ENCODE measurements at regions not wholly inside any gene's neighbourhood (a gene's known extent, or its start where the extent isn't known, plus 50 kb on each side); places are given as distances from the start of the nearest gene placed in this dataset.
"Not testable (repeated sequence)": the region's sequence is repeated elsewhere in the genome, so short reads cannot be mapped to it uniquely, and the experiment has no call there.

- no peak for DNase-seq
These were observed 130.1 kb upstream of the ZEB1 start for GRCh38 chr10:31188792-31189406.

DNA sequence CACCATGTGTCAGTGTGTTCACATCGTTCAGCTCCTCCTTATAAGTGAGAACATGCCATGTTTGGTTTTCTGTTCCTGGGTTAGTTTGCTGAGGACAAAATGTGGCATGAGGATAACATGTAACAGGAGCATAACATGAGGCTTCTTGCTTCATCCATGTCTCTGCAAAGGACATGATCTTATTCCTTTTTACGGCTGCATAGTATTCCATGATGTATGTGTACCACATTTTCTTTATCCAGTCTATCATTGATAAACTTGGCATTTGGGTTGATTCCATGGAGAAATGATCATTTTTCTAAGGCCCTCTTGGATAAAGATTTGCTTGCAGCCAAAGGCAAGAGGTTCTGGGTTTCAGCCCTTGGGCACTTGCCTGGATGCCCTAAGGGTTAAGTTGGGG is 128.5 kb upstream of the ZEB1 start:
- DNase-seq: no peak

GRCh38 chr10:31192475-31192874 is 126.5 kb upstream of the ZEB1 start:
- no peak for DNase-seq

- no peak for DNase-seq
These were observed 124.0 kb upstream of the ZEB1 start for GRCh38 chr10:31194986-31195385.

DNA sequence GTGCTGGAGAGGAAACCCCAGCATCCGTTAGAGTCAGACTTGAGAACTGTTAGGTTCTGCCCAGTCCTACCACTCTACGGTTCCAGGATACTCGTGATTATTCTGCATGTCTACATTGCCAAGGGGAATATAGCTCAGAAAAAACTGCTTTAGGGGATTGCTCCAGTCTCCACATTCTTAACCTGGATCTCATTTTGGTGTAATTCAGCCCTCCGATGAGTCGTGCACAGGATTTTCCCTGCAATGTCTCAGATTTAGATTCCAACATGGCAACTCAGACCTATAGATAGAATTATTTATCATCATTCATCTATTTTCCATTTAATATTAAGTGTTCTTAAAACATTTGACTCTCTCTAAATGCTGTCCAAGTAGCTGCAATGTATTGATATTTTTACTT is 121.1 kb upstream of the ZEB1 start:
- DNase-seq: no peak

DNA sequence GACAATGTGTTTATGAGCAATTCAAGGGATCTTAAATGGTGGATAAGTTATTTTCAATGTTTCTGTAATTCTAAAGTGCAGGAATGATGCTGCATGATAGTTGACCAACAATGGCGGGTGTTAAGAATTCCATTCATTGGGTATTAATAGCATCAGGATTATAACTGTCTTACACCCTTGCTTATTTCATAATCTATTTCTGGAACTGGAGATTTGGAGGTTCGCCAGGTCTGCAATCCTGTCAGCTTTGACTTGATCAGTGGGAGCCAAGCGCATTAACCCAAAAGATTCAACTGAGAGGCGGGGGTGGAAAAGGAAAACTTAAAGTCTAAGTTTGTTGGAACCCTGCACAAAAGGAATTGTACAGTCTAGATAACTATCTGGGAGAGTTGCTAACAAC is 114.9 kb upstream of the ZEB1 start:
- DNase-seq: no peak

DNA sequence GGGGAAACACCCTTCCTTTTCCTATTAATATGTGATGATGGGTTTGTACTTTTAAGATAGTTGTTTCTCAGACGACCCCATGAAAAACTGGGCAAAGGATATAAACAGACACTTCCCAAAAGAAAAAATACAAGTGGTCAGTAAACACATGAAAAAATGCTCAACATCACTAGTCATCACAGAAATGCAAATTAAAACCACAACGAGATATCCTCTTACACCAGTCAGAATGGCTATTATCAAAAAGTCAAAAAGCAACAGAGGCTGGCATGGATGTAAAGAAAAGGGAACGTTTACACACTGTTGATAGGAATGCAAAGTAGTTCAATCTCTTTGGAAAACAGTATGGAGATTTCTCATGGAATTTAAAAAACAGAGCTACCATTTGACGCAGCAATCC is 111.4 kb upstream of the ZEB1 start:
- DNase-seq: no peak

GRCh38 chr10:31209478-31209877 is 109.5 kb upstream of the ZEB1 start:
- no peak for DNase-seq

DNA sequence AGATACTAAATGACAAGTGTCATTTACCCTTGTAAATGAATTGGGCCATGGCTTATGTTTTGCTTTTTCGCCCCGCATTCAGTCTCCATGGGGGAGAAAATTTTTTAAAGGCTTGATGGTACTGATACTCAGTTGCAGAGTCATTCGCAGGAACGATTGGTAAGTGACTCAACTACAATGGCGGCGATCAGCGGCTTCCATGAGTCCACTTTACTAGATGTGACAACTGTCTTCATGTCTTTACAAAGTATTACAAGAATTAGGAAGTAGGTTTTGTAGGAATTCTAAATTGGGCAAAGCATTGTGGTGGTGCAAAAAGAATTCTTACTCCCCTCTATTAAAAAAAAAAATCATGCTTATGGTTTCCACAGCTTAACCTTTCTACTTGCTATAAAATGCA is 108.8 kb upstream of the ZEB1 start:
- DNase-seq: no peak

GRCh38 chr10:31213959-31214358 is 105.1 kb upstream of the ZEB1 start:
- DNase-seq: no peak

DNA sequence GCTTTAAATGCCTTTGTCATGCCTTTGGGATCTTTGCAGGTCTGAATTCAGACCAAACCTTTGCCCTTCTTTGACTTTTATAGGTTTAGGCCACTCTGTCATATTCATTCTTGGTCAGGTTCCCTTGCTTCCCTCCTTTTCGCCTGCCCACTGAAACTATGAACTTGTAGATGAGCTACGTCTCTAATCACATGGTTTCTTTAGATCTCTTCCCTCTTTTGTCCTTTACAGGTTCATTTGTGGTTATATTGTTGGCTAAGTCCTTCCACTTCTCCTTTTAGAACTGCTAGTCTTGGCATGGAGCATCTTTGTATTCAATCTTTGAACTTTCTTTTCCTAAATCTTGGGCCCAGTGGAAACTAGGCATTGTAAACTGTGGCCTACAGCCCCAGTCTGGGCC is 104.0 kb upstream of the ZEB1 start:
- DNase-seq: no peak

DNA sequence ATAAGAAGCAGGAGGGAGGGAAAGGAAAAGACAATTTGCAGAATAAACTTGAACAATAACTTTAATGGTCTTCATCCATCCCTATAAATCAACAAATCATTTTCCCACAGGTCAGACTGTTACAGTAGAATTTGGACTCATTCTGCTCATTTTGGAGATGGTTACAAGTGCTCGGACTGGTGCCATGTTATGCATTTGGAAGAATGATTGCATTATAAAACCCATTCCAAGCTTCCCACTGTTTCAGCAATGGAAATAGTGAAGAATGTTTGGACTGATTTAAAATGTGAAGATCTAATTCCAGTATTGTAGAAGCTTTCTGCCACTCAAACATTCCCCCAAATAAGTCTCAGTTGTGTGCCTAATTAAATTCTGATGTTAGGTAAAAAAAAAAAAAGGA is 99.7 kb upstream of the ZEB1 start:
- DNase-seq: no peak

GRCh38 chr10:31228780-31229179 is 90.2 kb upstream of the ZEB1 start:
- not testable (repeated sequence) for DNase-seq

DNA sequence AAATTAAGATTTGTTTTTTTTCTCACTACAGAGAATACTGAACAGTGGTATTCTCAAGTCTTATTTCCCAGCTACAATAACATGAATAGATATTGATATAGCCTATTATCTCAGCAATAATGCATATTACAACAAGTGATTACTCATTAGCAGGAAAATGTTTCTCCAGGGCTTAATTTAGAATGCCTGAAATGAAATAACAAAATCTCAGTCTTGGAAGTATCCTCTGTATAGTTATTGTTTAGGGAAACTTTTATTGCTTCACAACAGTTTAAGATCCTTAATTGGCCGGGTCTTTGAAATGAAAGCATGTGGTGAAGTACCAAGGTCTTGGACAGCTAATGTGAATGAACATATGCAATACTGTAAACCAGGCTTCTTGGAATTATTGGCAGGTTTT is 79.1 kb upstream of the ZEB1 start:
- DNase-seq: no peak

DNA sequence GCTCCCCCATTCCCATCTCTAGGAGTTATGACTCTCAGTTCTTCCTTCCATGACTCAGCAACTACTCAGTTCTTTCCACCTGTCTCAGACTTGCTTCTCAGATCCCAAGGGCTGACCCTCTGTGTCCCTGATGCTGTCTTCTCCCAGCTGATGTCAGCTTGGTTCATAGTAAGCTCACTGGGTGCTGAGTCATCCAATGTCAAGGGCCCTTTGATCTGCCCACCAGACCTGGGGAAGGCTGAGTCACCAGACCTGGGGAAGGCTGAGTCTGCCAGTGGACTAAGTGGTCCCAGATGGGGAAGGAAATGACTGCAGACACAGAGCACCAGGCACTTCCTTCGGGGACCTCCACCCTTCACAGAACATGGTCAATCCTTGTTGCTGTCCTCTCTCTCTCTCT is 76.1 kb upstream of the ZEB1 start:
- DNase-seq: no peak

DNA sequence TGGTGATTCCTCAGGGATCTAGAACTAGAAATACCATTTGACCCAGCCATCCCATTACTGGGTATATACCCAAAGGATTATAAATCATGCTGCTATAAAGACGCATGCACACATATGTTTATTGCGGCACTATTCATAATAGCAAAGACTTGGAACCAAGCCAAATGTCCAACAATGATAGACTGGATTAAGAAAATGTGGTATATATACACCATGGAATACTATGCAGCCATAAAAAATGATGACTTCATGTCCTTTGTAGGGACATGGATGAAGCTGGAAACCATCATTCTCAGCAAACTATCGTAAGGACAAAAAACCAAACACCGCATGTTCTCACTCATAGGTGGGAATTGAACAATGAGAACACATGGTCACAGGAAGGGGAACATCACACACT is 67.9 kb upstream of the ZEB1 start:
- not testable (repeated sequence) for DNase-seq

- no peak for DNase-seq
These were observed 65.8 kb upstream of the ZEB1 start for GRCh38 chr10:31253237-31253636.

DNA sequence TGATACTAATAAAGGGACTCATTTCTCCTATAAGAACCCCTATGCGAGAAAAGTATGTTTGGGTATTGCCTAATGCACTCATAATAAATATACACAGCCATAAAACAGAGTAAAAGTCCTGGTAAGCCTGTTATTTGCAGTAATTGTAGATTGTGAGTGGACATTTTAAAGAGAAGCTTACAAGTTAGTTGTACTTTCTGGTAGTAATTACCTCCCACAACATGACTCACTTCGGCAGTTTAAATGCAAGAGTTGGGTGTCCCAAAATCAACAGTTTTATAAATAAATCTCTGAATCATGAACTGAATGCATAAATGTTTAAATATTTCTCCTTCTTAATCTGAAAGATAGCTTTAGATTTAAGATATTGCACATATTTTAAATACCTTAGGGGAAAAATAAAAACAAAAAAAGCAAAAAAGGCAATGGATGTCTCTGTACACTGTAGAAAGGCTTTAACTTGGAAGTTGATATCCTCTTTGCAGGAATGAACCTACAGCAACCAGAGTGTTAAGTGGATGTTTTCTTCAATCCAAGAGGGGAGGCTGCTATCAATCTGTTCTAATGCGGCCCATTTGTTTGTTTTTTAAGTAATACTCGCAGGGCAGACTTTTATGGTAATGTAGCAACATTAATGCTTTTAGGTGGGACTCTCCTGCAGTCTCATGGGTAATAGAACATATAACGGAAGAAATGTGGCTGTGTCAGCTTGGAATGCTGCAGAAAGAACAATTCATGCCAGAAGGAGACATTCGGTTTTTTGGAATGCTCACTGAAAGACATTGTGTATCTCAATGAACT is 57.3 kb upstream of the ZEB1 start:
- no peak for DNase-seq

DNA sequence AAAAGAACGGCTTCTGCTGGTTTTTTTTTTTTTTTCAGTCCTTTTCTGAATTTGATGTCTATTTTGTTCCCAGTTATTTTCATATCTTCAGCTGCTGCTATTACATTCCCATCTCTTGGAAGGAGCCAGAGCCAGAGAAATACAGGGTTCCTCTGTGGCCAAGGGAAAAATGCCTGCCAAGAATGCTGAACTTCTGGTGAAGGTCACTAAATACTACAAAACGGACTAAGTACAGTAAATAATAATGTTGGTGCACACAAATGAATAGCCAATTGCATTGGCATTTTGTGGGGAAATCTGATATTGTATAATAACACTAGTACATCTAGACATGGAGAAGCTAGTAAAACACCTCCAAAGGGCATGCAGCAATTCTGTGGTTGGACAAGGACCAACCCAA is 56.3 kb upstream of the ZEB1 start:
- DNase-seq: no peak

GRCh38 chr10:31263903-31264302 is 55.1 kb upstream of the ZEB1 start:
- no peak for DNase-seq

DNA sequence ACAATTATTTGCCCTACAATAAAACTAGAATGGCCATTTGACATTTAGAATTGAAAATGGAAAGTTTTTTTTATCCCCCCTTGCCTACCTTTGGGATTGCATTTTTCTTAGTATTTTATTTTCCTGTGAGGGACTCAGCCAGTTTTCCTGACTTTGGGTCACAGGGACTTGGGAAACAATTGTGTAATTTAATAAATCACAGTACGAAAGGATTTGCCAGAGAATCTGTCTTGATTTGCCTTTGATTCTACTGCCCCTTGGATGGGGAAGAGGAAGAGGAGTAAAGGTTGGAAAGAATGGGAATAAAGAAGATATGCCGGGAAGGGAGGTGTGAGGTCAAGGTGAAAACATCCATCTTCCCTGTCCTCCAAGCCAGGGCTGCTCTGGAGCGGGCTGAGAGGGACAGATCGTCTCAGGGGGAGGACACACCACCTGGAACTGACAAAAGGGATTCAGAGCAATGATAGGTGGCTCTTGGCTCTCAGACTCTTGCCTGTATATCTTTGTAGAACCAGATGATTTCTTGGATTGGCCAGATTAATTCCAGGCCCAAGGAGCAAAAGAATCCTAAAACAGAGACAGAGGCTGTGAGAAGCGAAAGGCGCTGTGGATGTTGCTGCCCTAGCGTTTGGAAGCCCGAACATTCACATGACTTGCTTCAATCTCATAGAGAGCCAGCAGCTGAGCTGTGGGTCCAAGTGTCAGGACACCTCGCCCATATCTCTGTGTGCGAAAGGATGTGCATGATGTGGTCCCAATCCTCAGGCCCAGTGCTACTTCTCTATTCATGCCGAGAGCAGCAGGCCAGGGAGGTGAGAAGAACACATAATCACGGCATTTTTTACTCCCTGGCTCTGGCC is 50.3 kb upstream of the ZEB1 start:
- DNase-seq: no peak
